ENCODE measurements at regions not wholly inside any gene's neighbourhood (a gene's known extent, or its start where the extent isn't known, plus 50 kb on each side); places are given as distances from the start of the nearest gene placed in this dataset.

GRCh38 chr12:91538418-91538817, 355.8 kb upstream of the DCN start:
- peaks cover 7% of the 10 kb centered on the region for H3K9me3 Mint-ChIP-seq (ENCODE audit: insufficient read depth)
- TF ChIP-seq CTCF (IDR thresholded peaks at IDR 0.05) (no peak), EZH2 (IDR thresholded peaks at IDR 0.05; ENCODE audit: borderline replicate concordance, insufficient read depth, low read depth, low read length, poor library complexity, severe bottlenecking) (no peak)
- DNase-seq, result no peak
- ChIA-PET POLR2A (no interaction called here), CTCF (no interaction called here)
- H3K9me3 ChIP-seq (ENCODE audit: control extremely low read depth in 1 of 3, control insufficient read depth in 2 of 3, insufficient read depth in 1 of 3, low read length in 2 of 3), result peaks cover 0 to 5% (median 5%) of the 10 kb centered on the region in 3 donors
- no peak for ATAC-seq (ENCODE audit: low read depth)
- H3K4me3 Mint-ChIP-seq, result no peak overlapping the region
- no peaks in the 10 kb centered on the region for H3K4me1 Mint-ChIP-seq
- H3K4me3 ChIP-seq (ENCODE audit: control extremely low read depth in 1 of 5, extremely low read depth in 1 of 5, insufficient read depth in 1 of 5, low read depth in 2 of 5, low read length in 4 of 5), result no peak overlapping the region
- intact Hi-C loops (cut with micrococcal nuclease), result no loop called here
- no CpG with 5 or more reads among the region's 4 CpGs for WGBS (ENCODE audit: insufficient coverage)
- H3K27ac ChIP-seq (ENCODE audit: low read length in 2 of 2), result no peak overlapping the region
- no peak overlapping the region for H2AFZ ChIP-seq (ENCODE audit: insufficient read depth, low read depth, low read length, poor library complexity, severe bottlenecking)
- H3K36me3 ChIP-seq (replicated peaks in 1 of 2; ENCODE audit: control extremely low read depth in 1 of 2, control insufficient read depth in 1 of 2, extremely low read depth in 1 of 2, insufficient read depth in 2 of 2, low read length in 1 of 2), result no peaks in the 10 kb centered on the region
- H3K27me3 ChIP-seq (replicated peaks in 1 of 4; ENCODE audit: control extremely low read depth in 1 of 4, control insufficient read depth in 3 of 4, insufficient read depth in 4 of 4, low read length in 3 of 4), result peaks cover 0 to 6% (median 2%) of the 10 kb centered on the region in 4 experiments
- H4K20me1 ChIP-seq (ENCODE audit: control insufficient read depth, insufficient read depth, low read length, poor library complexity, severe bottlenecking), result no peaks in the 10 kb centered on the region
- H3K27ac Mint-ChIP-seq, result no peak overlapping the region
- peaks cover 18% of the 10 kb centered on the region for H3K27me3 Mint-ChIP-seq
- no peak overlapping the region for H3K4me2 ChIP-seq (replicated peaks; ENCODE audit: low read depth, low read length, poor library complexity, severe bottlenecking)
- no peaks in the 10 kb centered on the region for H3K79me2 ChIP-seq (ENCODE audit: control insufficient read depth, insufficient read depth, low read length)
- H3K9ac ChIP-seq (ENCODE audit: low read length), result no peak overlapping the region
- H3K4me1 ChIP-seq (ENCODE audit: control insufficient read depth in 2 of 2, insufficient read depth in 2 of 2, low read length in 2 of 2), result no peaks in the 10 kb centered on the region

- Mint-ChIP-seq H3K9me3 (ENCODE audit: insufficient read depth) (peaks cover 9% of the 10 kb centered on the region), H3K27ac (no peak overlapping the region), H3K4me3 (no peak overlapping the region), H3K4me1 (no peaks in the 10 kb centered on the region), H3K27me3 (no peaks in the 10 kb centered on the region)
- Histone ChIP-seq H3K4me1 (ENCODE audit: control insufficient read depth in 2 of 2, insufficient read depth in 2 of 2, low read length in 2 of 2) (no peaks in the 10 kb centered on the region), H3K79me2 (ENCODE audit: control insufficient read depth, insufficient read depth, low read length) (no peaks in the 10 kb centered on the region), H2AFZ (ENCODE audit: insufficient read depth, low read depth, low read length, poor library complexity, severe bottlenecking) (no peak overlapping the region), H3K9ac (ENCODE audit: low read length) (no peak overlapping the region), H3K4me3 (ENCODE audit: control extremely low read depth in 1 of 5, extremely low read depth in 1 of 5, insufficient read depth in 1 of 5, low read depth in 2 of 5, low read length in 4 of 5) (no peak overlapping the region), H3K27me3 (replicated peaks in 1 of 4; ENCODE audit: control extremely low read depth in 1 of 4, control insufficient read depth in 3 of 4, insufficient read depth in 4 of 4, low read length in 3 of 4) (no peaks in the 10 kb centered on the region), H3K36me3 (replicated peaks in 1 of 2; ENCODE audit: control extremely low read depth in 1 of 2, control insufficient read depth in 1 of 2, extremely low read depth in 1 of 2, insufficient read depth in 2 of 2, low read length in 1 of 2) (no peaks in the 10 kb centered on the region), H3K27ac (ENCODE audit: low read length in 2 of 2) (no peak overlapping the region), H4K20me1 (ENCODE audit: control insufficient read depth, insufficient read depth, low read length, poor library complexity, severe bottlenecking) (no peaks in the 10 kb centered on the region), H3K9me3 (ENCODE audit: control extremely low read depth in 1 of 3, control insufficient read depth in 2 of 3, insufficient read depth in 1 of 3, low read length in 2 of 3) (peaks cover 1 to 8% (median 4%) of the 10 kb centered on the region in 3 donors), H3K4me2 (replicated peaks; ENCODE audit: low read depth, low read length, poor library complexity, severe bottlenecking) (no peak overlapping the region)
- ChIA-PET POLR2A (no interaction called here), CTCF (no interaction called here)
- no CpG with 5 or more reads among the region's 1 CpG for WGBS (ENCODE audit: insufficient coverage)
- DNase-seq (no peak), ATAC-seq (ENCODE audit: low read depth) (no peak)
- TF ChIP-seq EZH2 (IDR thresholded peaks at IDR 0.05; ENCODE audit: borderline replicate concordance, insufficient read depth, low read depth, low read length, poor library complexity, severe bottlenecking) (no peak), CTCF (IDR thresholded peaks at IDR 0.05) (no peak)
- intact Hi-C loops (cut with micrococcal nuclease), result no loop called here
Observed at GRCh38 chr12:91533366-91533765, 350.7 kb upstream of the DCN start.
